COLO668 (cell line): ENCODE measurements at regions not wholly inside any gene's neighbourhood (a gene's known extent, or its start where the extent isn't known, plus 50 kb on each side); places are given as distances from the start of the nearest gene placed in this dataset.

ENCODE experiments used
- DNase-seq: peaks from one replicate; lab custom pipeline; 2025; ENCODE audit not compliant: unreplicated experiment; lab: John Stamatoyannopoulos, UW

DNA sequence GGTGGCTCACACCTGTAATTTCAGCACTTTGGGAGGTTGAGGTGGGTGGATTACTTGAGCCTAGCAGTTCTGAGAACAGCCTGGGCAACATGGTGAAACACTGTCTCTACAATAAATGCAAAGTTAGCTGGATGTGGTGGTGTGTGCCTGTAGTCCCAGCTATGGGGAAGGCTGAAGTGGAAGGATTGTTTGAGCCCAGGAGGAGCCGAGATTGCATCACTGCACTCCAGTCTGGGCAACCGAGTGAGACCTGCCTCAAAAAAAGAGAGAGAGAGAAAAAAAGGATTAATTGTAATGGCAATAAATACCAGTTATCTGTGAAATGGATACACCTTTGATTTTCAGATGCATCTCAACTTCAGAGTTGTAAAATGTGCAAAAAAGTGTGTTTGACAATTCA, 58.8 kb downstream of the SPRY1 start:
- no peak for DNase-seq

DNA sequence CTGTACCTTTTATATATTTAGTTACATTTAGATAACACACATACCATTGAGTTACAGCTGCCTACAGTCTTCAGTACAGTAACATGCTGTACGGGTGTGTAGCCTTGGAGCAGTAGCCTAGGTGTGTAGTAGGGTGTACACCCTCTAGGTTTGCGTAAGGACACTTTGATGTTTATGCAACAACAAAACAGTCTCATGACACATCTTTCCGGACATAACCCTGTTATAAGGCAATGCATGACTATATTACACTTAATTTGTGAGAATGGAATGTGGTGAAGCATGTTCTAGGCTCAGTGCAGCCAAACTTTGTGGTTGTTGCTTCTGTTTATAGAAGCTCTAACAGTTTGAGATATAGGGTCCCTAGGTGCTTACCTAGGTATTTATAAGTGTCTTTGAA, 65.4 kb downstream of the SPRY1 start:
- DNase-seq = no peak

DNA sequence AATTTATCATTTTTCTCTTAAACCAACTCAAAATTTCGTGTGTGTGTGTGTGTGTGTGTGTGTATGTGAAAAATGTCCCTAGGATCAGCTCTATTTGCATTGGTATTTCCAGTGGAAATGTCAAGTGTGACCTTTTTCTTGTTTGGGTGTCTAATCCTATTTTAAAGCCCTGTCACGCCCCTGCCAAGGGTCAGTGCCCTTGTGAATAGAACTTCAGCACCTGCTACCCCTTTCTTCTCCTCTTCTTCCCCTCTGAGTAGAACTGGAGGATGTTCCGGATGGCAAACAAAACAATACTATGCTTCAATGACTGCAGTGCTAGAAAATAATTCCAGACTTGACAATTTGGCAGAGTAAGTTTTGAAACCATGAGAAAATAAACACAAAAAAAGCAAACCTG, 67.3 kb downstream of the SPRY1 start:
- DNase-seq = no peak

DNA sequence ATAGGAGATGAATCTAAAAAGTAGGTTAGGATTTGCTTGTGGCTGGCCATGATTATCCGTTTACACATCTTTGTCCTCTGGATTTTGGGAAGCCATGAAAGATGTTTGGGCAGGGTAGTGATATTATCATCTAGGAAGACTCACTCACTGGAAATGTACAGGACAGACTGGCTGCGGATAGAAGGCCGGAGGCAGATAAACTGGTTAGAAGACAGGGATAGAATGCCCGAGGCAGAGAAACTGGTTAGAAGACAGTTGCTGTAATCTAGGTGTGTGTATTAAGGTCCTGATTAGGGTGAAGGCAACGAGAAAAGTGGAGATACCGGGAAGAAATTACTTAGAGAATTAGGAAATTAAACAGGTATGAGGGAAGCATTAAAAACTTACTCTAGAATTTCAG, 68.8 kb downstream of the SPRY1 start:
- no peak for DNase-seq

DNA sequence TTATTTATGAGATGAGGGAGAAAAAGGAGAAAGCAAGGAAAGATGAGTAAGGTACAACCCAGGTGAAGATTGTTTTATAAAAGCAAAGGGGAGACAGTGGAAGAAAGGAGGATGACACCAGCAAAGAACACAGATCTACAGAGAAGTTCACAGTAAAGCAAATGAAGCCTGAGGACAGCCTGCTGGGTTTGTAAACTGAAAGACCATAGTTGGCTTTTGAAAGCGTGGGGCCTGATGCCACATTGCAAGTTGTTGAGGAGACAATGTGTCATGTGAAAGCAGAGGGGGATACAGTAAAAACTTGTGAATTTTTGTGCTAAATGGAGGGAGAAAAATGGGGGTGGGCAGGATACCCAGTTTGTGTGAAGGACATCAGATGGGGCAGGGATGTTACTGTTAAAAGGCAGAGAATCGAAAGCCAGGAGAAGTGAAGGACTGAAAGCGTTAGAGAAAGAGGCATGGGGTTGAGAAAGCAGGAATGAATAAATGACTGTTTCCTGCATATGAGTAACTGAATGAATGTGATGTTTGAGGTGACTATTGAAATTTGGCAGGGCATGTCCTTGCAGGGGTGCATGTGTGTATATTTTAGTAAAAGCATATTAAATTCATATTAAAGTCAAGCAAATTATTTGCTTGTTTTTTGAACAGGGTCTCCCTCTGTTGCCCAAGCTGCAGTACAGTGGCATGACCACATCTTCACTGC, 69.6 kb downstream of the SPRY1 start:
- DNase-seq = no peak

DNA sequence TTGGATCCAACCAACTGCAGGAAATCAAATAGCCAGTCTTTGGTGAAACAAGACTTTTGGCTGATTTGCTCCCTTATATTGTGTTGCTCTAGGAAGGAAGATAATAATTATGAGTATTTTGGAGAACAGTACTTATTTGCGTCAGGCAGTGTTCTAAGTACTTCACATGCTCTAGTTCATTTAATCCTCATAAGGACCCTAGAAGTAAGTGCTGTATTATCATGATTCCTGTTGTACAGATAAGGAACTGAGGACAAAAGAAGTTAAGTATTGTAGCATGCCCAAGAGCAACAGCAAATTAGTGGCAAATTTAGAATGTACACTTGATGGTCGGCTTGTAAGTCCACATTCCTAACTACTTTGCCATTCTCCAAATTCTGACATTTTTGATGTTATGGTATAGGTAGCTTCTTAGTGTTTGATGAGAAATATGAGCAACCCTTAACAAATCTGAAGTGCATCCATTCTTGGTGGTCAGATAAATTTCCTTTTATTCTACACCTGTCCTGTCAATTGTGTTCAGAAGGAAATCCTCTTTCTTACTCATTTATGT, 72.0 kb downstream of the SPRY1 start:
- DNase-seq = no peak

DNA sequence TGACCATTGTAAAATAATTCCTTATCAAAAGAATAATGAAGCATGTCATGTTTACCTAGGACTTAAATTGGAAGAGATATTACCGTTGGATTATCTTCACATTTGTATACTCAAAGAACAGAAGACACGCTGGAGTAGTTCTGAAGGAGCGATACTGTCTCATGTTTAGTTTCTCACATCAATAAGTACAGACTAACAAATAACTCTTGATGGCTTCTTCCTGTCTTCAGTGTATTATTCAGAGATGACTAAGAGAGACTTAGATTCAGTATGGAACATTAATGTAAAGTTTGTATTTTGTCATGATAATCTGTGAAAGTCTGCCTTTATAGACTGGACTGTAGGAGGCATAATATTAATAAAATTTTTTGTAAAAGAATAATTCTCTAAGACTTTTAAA, 72.7 kb downstream of the SPRY1 start:
- no peak for DNase-seq

DNA sequence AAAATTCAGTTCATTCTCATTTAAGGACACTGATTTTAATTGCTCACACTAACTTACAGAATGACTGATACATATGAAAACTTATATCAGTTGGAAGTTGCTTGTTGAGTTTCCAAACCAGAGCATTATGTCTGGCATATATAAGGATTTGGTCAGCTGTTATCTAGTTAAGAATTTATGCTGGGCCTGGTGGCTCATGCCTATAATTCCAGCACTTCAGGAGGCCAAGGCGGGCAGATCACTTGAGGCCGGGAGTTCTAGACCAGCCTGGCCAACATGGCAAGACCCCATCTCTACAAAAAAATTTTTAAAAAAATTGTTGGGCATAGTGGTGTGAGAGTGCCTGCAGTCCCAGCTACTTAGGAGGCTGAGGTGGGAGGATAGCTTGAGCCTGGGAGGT, 73.1 kb downstream of the SPRY1 start:
- DNase-seq = no peak

DNA sequence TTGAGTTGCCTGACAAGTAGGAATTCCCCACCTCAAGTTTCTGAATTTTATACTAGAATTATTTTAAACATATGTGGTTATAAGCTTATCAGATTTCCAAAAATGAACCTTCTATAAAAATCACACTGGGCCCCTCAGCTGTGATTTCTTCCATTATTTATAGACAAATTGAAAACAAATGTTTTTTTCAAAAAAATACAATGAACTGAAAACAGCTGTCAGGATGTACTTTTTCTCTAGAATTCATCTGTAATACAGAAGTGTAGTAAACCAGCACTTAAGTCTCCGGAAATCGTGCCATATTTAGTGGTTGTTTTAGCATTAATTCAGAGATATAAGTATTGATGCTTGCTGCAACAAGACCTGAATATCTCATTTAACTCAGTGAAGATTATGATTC, 74.0 kb downstream of the SPRY1 start:
- no peak for DNase-seq

DNA sequence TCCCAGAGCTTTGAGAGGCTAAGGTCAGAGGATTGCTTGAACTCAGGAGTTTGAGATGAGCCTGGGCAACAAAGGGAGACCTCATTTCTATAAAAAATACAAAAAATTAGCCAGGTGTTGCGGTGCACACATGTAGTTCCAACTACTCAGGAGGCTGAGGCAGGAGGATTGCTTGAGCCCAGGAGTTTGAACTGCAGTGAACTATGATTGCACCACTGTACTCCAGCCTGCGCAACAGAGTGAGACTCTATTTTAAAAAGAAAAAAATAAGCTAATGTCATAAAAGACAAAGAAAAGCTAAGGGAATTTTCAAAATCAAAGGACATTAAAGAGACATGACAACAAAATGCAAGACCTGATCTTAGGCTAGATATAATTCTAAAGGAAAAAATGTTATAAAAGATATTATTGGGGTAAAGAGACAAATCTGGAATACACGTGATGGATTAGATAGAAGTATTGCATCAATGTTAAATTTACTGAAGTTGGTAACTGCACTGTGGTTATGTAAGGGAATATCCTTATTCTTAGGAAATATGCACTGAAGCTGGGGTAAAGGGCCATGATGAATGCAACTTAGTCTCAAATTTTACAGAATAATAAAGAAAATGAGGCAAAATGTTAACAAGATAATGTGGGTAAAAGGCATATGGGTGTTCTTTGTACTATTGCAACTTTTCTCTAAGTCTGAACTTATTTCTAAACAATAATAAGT, 75.2 kb downstream of the SPRY1 start:
- no peak for DNase-seq

DNA sequence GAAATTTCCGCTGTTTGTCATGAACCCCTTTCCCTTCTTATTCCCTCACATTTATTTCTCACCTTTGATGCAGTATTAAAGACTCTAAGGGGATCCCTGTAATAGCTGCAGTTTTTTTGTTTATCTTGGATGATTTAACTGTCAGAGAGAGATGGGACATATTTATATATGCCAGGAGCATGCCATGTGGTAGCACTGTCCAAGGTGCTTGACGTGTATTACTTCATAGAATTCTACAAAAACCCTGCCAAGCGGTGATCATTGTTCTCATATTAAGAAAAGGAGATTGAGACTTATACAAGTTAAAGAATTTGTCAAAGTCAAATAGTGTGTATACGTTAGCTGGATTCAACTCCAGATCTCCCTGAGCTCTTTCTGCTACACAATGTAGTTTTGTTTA, 78.2 kb downstream of the SPRY1 start:
- DNase-seq = no peak

DNA sequence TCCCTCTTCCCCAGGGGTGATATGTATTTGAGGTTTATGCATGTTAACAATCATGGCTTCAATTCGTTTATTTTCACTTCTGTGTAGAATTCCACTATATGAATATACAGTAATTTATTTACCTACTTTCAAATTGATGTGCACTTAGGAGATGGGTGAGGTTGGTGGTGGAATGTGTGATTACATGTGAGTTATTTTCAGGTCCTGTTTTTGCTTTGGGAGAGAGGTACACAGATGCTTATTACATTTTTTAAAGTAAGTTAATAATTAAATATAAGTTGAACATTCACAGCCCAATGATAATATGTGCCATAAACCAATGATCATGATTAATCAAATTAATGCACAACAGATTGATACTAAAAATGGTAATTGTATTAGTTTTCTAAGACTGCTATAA, 79.5 kb downstream of the SPRY1 start:
- DNase-seq = no peak

DNA sequence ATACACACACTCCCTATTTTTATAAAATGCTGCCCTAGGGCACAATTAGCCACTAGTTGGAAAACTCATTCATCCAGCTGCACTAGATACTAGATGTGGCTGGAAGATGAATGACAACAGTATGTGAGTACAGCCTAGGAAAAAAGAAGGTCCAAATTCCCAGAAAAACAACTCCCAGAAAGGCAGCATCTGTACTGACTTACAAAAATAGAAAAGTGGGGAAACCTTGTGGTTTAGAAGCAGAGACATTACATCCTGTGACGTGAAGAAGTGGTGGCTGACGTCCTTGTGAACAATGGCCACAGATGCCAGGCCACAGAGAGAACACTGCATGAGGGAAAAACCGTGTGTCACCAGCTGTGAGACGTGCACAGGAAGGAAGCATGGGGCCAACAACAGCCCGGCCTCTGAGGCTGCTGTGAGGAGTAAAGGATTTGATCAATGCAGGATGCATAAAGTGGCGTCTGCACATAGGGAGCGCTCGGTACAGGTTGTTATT, 81.2 kb downstream of the SPRY1 start:
- no peak for DNase-seq

DNA sequence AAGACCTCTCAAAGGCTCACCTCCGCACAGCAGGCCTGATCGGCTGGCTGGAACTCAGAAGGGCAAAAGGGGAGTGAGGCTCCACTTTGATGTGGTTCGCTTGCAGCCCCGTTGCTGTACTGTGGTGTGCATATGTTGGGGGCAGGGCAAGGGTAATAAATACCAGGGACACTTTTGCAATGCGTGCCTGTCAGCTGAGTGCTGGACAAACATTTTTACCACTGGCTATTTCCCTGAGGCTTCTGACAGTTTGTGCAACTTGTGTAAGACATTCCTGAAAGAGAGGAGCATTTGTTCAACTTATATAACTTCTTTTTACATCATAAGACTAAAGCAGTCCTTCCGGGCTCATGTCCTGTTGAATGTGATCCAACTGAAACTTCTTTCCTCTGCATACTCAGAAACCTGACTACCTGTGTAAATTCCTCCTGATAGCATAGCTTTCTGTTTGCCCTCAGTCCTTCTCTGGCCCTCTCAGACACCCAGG, 82.3 kb downstream of the SPRY1 start:
- DNase-seq = peak; percentile 35

DNA sequence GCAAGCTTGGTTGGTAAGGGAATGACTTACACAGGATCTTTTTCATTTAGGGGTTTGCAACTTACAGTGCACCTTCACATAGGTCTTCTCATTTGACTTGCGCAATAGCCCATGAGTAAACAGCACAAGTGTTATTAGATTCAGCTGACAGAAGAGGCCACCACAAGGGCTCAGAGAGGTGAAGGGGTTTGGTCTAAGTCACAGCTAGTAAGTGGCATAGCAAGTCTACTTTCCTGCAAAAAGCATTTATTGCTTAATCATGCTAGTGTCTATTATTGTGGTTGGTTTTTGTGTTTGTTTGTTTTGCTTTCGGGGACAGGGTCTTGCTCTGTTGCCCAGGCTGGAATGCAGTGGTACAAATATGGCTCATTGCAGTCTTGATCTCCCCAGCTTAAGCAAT, 83.3 kb downstream of the SPRY1 start:
- peak; percentile 16 for DNase-seq

DNA sequence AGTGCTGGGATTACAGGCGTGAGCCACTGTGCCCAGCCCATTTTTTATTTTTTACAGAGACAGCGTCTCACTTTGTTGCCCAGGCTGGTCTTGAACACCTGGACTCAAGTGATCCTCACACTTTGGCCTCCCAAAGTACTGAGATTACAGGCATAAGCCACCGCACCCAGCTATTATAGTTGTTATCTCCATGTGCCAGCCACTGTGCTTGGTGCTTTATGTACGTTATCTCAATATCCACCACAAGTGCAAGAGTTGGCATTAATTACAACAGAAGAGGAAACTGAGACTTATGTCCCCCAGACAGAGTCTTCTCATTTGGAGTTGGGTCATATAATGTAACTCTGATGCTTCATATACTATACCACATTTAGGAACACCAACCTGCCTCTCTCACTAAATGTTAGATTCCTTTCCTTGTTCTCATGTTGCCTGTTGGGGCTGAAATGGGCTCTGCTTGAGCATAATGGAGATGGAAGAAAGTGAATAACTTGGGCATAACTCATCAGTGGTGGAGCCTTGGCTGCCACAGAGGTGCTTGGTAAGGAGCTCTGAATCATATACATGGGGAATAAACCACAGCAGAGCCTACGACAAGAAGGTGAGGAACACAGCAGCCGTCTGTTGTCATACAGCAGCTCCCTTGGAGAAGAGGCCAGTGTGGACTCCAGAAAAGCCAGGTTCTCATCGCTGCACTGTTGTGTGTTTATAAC, 84.3 kb downstream of the SPRY1 start:
- DNase-seq = no peak

DNA sequence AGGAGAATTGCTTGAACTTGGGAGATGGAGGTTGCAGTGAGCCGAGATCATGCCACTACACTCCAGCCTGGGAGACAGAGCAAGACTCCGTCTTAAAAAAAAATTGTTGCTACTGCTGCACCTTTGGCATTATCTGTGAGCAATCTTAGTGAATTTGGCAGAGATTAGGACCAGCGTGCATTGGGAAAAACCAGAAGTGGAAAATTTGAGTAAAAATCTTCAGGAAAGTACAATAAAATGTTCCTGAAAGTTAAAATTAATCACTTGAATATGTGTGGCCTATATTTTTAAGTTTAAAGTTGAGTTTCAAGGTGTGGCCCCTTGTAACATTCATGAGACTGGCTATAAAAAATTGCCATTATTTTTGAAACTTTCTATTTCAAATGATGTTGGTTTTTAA, 85.1 kb downstream of the SPRY1 start:
- no peak for DNase-seq

DNA sequence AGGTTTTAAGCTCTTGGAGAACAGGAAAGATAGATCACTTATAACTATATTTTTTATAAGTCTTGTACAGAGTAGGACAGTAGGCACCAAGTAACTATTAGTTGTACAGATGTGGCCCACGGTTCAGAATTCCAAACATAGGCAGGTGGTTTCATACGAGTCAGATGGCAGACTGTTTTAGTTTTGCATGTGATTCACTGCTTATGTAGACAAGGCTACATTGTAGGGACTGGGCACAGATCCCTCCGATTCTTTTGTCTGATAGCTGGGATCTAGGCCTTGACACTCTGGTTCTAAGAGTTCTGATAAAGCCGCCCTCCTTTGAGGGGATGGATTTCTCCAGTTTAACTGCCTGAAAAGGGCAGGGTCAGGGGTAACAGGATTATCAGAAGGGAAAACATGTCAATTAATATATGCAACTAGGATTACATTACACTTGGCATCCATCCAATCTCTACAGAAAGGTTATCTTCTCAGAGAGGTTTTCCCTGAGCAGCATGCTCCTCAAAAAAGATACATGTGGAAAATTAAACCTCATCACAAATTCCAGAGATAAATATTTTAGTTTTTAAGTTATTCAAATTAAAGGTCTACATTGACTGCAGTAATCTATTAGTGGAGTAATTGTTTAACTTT, 87.8 kb downstream of the SPRY1 start:
- DNase-seq = peak; percentile 26

DNA sequence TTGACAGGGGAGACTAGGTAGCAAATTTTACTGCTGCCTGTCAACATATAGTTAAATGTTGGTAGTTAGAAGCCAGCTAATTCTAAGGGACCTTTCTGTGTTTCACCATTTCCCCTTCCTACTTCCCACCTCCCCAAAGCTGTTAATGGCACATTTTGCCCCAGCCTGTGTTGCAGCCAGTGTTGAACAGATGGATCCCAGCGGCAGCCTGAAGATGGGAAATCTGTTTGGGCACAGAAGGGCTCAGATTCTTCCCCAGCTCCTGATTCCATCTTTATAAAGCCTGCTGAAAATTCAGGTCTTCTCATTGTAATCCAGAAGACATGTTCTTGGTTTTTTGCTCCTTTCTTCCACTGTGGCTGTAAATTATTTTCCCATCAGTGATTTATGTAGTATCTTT, 89.0 kb downstream of the SPRY1 start:
- no peak for DNase-seq

DNA sequence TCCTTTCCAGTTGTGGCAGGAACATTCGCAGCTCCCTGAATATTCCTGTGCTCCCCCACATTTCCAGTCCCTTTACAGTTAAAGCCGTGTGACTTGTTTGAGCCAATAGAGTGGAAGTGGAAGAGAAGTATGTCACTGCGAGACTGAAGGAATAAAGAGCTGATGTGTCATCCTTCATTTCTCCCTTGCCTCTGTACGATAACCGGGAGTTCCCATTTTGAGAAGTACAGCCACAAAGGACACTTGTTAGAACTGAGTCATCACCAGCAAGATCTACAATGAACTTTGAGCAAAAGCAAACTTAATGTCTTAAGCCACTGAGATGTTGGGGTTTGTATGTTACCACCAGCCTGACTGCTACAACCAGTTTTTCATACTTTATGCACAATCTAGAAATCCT, 92.3 kb downstream of the SPRY1 start:
- DNase-seq = no peak

DNA sequence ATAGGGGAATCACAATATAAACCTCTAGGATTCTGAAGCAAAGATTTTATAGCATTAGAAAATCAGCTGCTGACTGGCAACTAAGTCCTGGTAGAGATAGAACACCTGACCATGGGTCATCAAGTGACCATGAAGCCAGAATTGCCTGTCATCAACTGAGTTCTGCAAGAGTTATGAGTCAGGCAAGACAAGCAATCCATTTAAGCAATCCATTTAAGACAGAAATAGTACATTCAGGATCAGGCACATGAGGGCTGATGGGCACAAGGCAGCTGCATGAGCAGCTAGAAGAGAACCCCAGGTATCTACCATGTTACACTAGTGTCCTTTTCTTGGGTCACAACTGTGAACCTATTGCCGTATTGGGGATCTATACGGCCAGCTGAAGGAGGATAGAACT, 98.9 kb downstream of the SPRY1 start:
- no peak for DNase-seq
